Loucy (cell line): ENCODE measurements at regions not wholly inside any gene's neighbourhood (a gene's known extent, or its start where the extent isn't known, plus 50 kb on each side); places are given as distances from the start of the nearest gene placed in this dataset.

ENCODE experiments used
- EZH2phosphoT487 ChIP-seq: fragments of 200-600 bp; IDR thresholded peaks from 2 replicates; pipeline ENCODE4 v1.6.1; 2018; ENCODE audit warnings: antibody characterized with exemption, mild to moderate bottlenecking, moderate library complexity, borderline replicate concordance
- TF ChIP-seq, protein P1 (sequence below): fragments of 200-600 bp; sonication (generic); conservative IDR thresholded peaks from 2 replicates; pipeline ENCODE4 v1.5.1; 2014; ENCODE audit warnings: mild to moderate bottlenecking, antibody characterized with exemption, low read length

DNA sequence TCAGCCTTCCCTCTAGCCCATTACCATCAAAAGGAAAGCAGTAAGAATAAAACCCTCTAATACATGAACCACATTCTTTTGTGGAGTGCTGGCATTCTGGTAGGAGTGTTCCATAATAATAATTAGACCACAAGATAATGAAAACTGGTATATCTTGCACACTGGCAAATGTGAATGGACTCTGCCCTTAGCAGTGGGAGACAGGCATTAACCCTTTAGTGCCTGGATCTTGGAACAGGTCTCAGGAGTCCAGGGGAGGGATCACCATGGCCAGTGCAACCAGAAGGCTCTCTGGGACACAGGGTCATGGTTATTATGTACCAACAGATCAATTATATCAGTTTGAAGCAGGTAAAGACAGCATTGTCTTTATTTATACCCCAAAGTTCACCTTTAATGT lies 387.5 kb upstream of the TMPO start:
- TF ChIP-seq, protein P1, sequence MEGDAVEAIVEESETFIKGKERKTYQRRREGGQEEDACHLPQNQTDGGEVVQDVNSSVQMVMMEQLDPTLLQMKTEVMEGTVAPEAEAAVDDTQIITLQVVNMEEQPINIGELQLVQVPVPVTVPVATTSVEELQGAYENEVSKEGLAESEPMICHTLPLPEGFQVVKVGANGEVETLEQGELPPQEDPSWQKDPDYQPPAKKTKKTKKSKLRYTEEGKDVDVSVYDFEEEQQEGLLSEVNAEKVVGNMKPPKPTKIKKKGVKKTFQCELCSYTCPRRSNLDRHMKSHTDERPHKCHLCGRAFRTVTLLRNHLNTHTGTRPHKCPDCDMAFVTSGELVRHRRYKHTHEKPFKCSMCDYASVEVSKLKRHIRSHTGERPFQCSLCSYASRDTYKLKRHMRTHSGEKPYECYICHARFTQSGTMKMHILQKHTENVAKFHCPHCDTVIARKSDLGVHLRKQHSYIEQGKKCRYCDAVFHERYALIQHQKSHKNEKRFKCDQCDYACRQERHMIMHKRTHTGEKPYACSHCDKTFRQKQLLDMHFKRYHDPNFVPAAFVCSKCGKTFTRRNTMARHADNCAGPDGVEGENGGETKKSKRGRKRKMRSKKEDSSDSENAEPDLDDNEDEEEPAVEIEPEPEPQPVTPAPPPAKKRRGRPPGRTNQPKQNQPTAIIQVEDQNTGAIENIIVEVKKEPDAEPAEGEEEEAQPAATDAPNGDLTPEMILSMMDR: no peak
- no peak for TF ChIP-seq EZH2phosphoT487
